H1 (cell line): ENCODE measurements at regions not wholly inside any gene's neighbourhood (a gene's known extent, or its start where the extent isn't known, plus 50 kb on each side); places are given as distances from the start of the nearest gene placed in this dataset.

Experiments
- CTCF ChIA-PET: fragments of 300-600 bp; sonication (Branson Sonifier 250); formaldehyde crosslinking; loops from one replicate; lab custom pipeline; 2021; ENCODE audit not compliant: partially characterized antibody; lab: Charles Lee
- POLR2A ChIA-PET: fragments of 300-600 bp; sonication (Branson Sonifier 250); formaldehyde crosslinking; loops from one replicate; lab custom pipeline; 2021; ENCODE audit warnings: inconsistent platforms; ENCODE audit not compliant: partially characterized antibody; lab: Charles Lee
- DNase-seq, 2 experiments: peaks; one replicate each; pipeline versions ENCODE4 v3.0.0 to v3.0.0-alpha.2; 2010 to 2022; ENCODE audit warnings: low spot score in 2 of 2, low read depth in 1 of 2, mixed read lengths in 1 of 2
- FAIRE-seq: peaks from 2 replicates; lab custom pipeline; 2011; peaks lifted over from hg19 to GRCh38; lab: Jason Lieb, UNC
- H2AFZ ChIP-seq: 2 replicates; pipeline ENCODE4 v1.8.1; 2012; ENCODE audit warnings: low read length, inconsistent platforms
- H2AK5ac ChIP-seq: 2 replicates; pipeline ENCODE4 v1.6.1; 2013; ENCODE audit warnings: low read depth, low read length
- H2BK120ac ChIP-seq: replicated peaks from 2 replicates; pipeline ENCODE3; 2013; ENCODE audit warnings: low read depth, low read length, inconsistent platforms
- H2BK12ac ChIP-seq: 2 replicates; pipeline ENCODE4 v1.6.1; 2013; ENCODE audit warnings: low read depth, low read length
- H2BK15ac ChIP-seq: 2 replicates; pipeline ENCODE4 v1.6.1; 2013; ENCODE audit warnings: low read length
- H2BK20ac ChIP-seq: 2 replicates; pipeline ENCODE4 v1.6.1; 2013; ENCODE audit warnings: low read length
- H2BK5ac ChIP-seq: 2 replicates; pipeline ENCODE4 v1.6.1; 2013; ENCODE audit warnings: low read depth, low read length
- H3K14ac ChIP-seq: 2 replicates; pipeline ENCODE4 v1.6.1; 2013; ENCODE audit warnings: inconsistent platforms; ENCODE audit not compliant: insufficient read length
- H3K18ac ChIP-seq: 2 replicates; pipeline ENCODE4 v1.6.1; 2013; ENCODE audit warnings: low read length; ENCODE audit errors: extremely low read depth
- H3K23ac ChIP-seq: 2 replicates; pipeline ENCODE4 v1.6.1; 2013; ENCODE audit warnings: inconsistent platforms; ENCODE audit not compliant: insufficient read length
- H3K23me2 ChIP-seq: 2 replicates; pipeline ENCODE4 v1.6.1; 2013; ENCODE audit warnings: low read depth, low read length
- H3K27ac ChIP-seq: 2 replicates; pipeline ENCODE4 v1.6.1; 2011; ENCODE audit warnings: low read depth, low read length, inconsistent platforms
- H3K27me3 ChIP-seq, 4 experiments: replicated peaks in 1 of 4; 1 replicate in 1 of 4; 2 replicates in 3 of 4; pipeline versions ENCODE4 v1.6.1 to v1.8.1; 2011 to 2013; ENCODE audit warnings: low read length in 3 of 4, mild to moderate bottlenecking in 3 of 4, inconsistent platforms in 2 of 4, mixed read lengths in 2 of 4, moderate library complexity in 1 of 4; ENCODE audit not compliant: control insufficient read depth in 3 of 4, insufficient read depth in 3 of 4; ENCODE audit errors: extremely low read depth in 1 of 4
- H3K36me3 ChIP-seq, 4 experiments: 2 replicates each; pipeline versions ENCODE4 v1.6.1 to v1.8.1; 2011 to 2013; ENCODE audit warnings: mild to moderate bottlenecking in 4 of 4, low read length in 3 of 4, moderate library complexity in 2 of 4, control low read depth in 1 of 4, inconsistent platforms in 1 of 4; ENCODE audit not compliant: insufficient read depth in 4 of 4, control insufficient read depth in 2 of 4
- H3K4ac ChIP-seq: replicated peaks from 2 replicates; pipeline ENCODE3; 2013; ENCODE audit warnings: low read length, low read depth, mixed read lengths, inconsistent platforms; ENCODE audit not compliant: insufficient read length
- H3K4me1 ChIP-seq, 4 experiments: replicated peaks in 1 of 4; 1 replicate in 1 of 4; 2 replicates in 3 of 4; pipeline versions ENCODE4 v1.6.1 to v1.8.1; 2011 to 2013; ENCODE audit warnings: low read length in 3 of 4, inconsistent platforms in 2 of 4, mixed read lengths in 1 of 4; ENCODE audit not compliant: insufficient read depth in 4 of 4, control insufficient read depth in 3 of 4
- H3K4me2 ChIP-seq, 2 experiments: 2 replicates each; pipeline versions ENCODE4 v1.6.1 to v1.8.1; 2011 to 2013; ENCODE audit warnings: low read depth in 2 of 2, low read length in 2 of 2, control low read depth in 1 of 2, inconsistent platforms in 1 of 2, mild to moderate bottlenecking in 1 of 2; ENCODE audit not compliant: insufficient read depth in 1 of 2
- H3K4me3 ChIP-seq, 4 experiments: fragments of 200-600, 300-600 bp in 1 of 4; sonication (generic), shearing (Covaris generic), sonication (Bioruptor Twin) in 1 of 4; 2 replicates each; pipeline versions ENCODE4 v1.5.1 to v1.8.1; 2011 to 2016; ENCODE audit warnings: low read length in 4 of 4, low read depth in 3 of 4, control low read depth in 2 of 4, inconsistent platforms in 2 of 4, mild to moderate bottlenecking in 2 of 4, mixed read lengths in 1 of 4, moderate library complexity in 1 of 4; ENCODE audit not compliant: insufficient read depth in 2 of 4; ENCODE audit errors: extremely low read depth in 1 of 4
- H3K56ac ChIP-seq: replicated peaks from 2 replicates; pipeline ENCODE3; 2013; ENCODE audit warnings: low read depth, mild to moderate bottlenecking, mixed read lengths, low read length, inconsistent platforms; ENCODE audit not compliant: insufficient read length
- H3K79me1 ChIP-seq: 2 replicates; pipeline ENCODE4 v1.6.1; 2013; ENCODE audit warnings: low read depth, low read length, control low read depth
- H3K79me2 ChIP-seq, 2 experiments: 2 replicates each; pipeline versions ENCODE4 v1.6.1 to v1.8.1; 2012 to 2013; ENCODE audit warnings: low read length in 2 of 2, mild to moderate bottlenecking in 2 of 2, inconsistent platforms in 1 of 2; ENCODE audit not compliant: insufficient read depth in 2 of 2, control insufficient read depth in 1 of 2
- H3K9ac ChIP-seq, 4 experiments: replicated peaks in 1 of 4; 1 replicate in 1 of 4; 2 replicates in 3 of 4; pipeline versions ENCODE4 v1.6.1 to v1.8.1; 2011 to 2013; ENCODE audit warnings: low read depth in 3 of 4, low read length in 3 of 4, control low read depth in 2 of 4, mild to moderate bottlenecking in 2 of 4, moderate library complexity in 2 of 4, inconsistent platforms in 1 of 4; ENCODE audit errors: extremely low read depth in 1 of 4
- H3K9me3 ChIP-seq, 2 experiments: 2 replicates each; pipeline versions ENCODE4 v1.6.1 to v1.8.1; 2012 to 2013; ENCODE audit warnings: mild to moderate bottlenecking in 2 of 2, moderate library complexity in 2 of 2, control low read depth in 1 of 2, inconsistent platforms in 1 of 2, low read depth in 1 of 2, low read length in 1 of 2, mixed read lengths in 1 of 2; ENCODE audit not compliant: insufficient read depth in 2 of 2
- H4K20me1 ChIP-seq, 2 experiments: replicated peaks in 1 of 2; 2 replicates each; pipeline versions ENCODE3 to v1.8.1; 2011 to 2013; ENCODE audit warnings: inconsistent platforms in 2 of 2, low read length in 2 of 2, mild to moderate bottlenecking in 1 of 2; ENCODE audit not compliant: insufficient read depth in 2 of 2, control insufficient read depth in 1 of 2
- H4K5ac ChIP-seq: 2 replicates; pipeline ENCODE4 v1.6.1; 2013; ENCODE audit warnings: low read length, low read depth, mixed read lengths, inconsistent platforms; ENCODE audit not compliant: insufficient read length
- H4K8ac ChIP-seq: 2 replicates; pipeline ENCODE4 v1.8.0; 2013; ENCODE audit warnings: mild to moderate bottlenecking, moderate library complexity, low read length, inconsistent platforms; ENCODE audit not compliant: insufficient read depth; ENCODE audit errors: extremely low read depth
- H4K91ac ChIP-seq: replicated peaks from 2 replicates; pipeline ENCODE3; 2013; ENCODE audit warnings: low read length, mixed read lengths, inconsistent platforms; ENCODE audit not compliant: insufficient read length
- PHF8 ChIP-seq: fragments of 200-600 bp; sonication (generic); conservative IDR thresholded peaks from 2 replicates; pipeline ENCODE4 v1.7.1; 2012; ENCODE audit warnings: low read depth, mild to moderate bottlenecking, inconsistent platforms, low read length, moderate library complexity
- RAD21 ChIP-seq, 2 experiments: IDR thresholded peaks in 1 of 2; conservative IDR thresholded peaks in 1 of 2; 2 replicates each; pipeline ENCODE4 v1.6.1; 2011; ENCODE audit warnings: low read depth in 2 of 2, low read length in 2 of 2, improper control_type of control experiment in 1 of 2, inconsistent platforms in 1 of 2, mild to moderate bottlenecking in 1 of 2, moderate library complexity in 1 of 2
- WGBS, 2 experiments: shearing (Covaris generic) in 1 of 2; methylation state at CpG; one replicate each; pipeline versions ENCODE4 v1.1.6 to v1.1.7; 2013 to 2015; ENCODE audit warnings: low lambda C conversion rate in 2 of 2, mixed read lengths in 2 of 2, inconsistent platforms in 1 of 2, low coverage in 1 of 2, missing lambda C conversion rate in 1 of 2; ENCODE audit not compliant: insufficient replicate concordance in 2 of 2, insufficient coverage in 1 of 2, insufficient read length in 1 of 2; ENCODE audit errors: extremely low coverage in 1 of 2, missing lambda C conversion rate in 1 of 2; 5-methylcytosine and 5-hydroxymethylcytosine counted together
- TF ChIP-seq, protein P1 (sequence below), 3 experiments: IDR thresholded peaks; 1 replicate in 2 of 3; 2 replicates in 1 of 3; pipeline versions ENCODE4 v1.5.1 to v1.6.1; 2011; ENCODE audit warnings: low read length in 3 of 3, mild to moderate bottlenecking in 3 of 3, inconsistent platforms in 2 of 3, low read depth in 1 of 3, moderate library complexity in 1 of 3; ENCODE audit not compliant: insufficient read depth in 1 of 3; ENCODE audit errors: control extremely low read depth in 1 of 3

DNA sequence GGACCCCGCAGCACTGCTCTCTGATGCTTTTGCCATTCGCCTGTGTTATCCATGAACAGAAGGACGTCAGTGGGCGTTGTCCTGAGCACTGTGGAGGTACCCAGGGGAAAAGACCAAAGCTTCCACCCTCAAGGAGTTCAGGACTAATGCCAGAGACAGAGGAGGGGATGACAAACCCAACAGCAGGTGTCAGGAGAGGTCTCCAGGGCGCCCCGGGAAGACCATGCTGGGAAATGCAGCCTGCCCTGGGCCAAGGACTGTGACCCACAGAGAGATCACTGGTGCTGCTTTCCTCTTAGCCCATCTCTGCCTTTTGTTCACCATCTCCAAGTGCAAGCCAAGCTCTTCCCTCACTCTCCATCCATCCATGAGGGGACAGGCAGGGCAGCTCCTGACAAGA is 166.8 kb upstream of the PFKP start:
- Histone ChIP-seq H4K5ac (no peak overlapping the region), H2BK5ac (no peak overlapping the region), H3K79me2 (no peaks in the 10 kb centered on the region), H2BK12ac (no peak overlapping the region), H3K23ac (no peak overlapping the region), H3K4me1 (peaks cover 0 to 3% (median 0%) of the 10 kb centered on the region in 4 experiments; a peak in 2 of 7 replicates), H3K4me3 (no peak overlapping the region), H4K8ac (no peak overlapping the region), H3K14ac (no peak overlapping the region), H3K36me3 (no peaks in the 10 kb centered on the region), H3K4ac (no peak overlapping the region), H3K56ac (no peak overlapping the region), H4K20me1 (no peaks in the 10 kb centered on the region), H2AFZ (no peak overlapping the region), H2AK5ac (no peak overlapping the region), H3K4me2 (no peak overlapping the region), H2BK120ac (no peak overlapping the region), H3K9ac (no peak overlapping the region), H4K91ac (no peak overlapping the region), H3K18ac (no peak overlapping the region), H3K9me3 (no peaks in the 10 kb centered on the region), H3K27ac (no peak overlapping the region), H2BK15ac (no peak overlapping the region), H3K27me3 (no peaks in the 10 kb centered on the region), H3K79me1 (no peaks in the 10 kb centered on the region), H3K23me2 (no peaks in the 10 kb centered on the region), H2BK20ac (no peak overlapping the region)
- DNase-seq = peak in 1 of 2 experiments; percentile 48
- TF ChIP-seq RAD21 (IDR thresholded peaks at IDR 0.05 in 1 of 2, conservative IDR thresholded peaks at IDR 0.05 in 1 of 2; ENCODE audit: low read depth in 2 of 2, low read length in 2 of 2) (peak in 1 of 2 experiments; percentile 39; a peak in 3 of 4 replicates), PHF8 (no peak)
- TF ChIP-seq, protein P1, sequence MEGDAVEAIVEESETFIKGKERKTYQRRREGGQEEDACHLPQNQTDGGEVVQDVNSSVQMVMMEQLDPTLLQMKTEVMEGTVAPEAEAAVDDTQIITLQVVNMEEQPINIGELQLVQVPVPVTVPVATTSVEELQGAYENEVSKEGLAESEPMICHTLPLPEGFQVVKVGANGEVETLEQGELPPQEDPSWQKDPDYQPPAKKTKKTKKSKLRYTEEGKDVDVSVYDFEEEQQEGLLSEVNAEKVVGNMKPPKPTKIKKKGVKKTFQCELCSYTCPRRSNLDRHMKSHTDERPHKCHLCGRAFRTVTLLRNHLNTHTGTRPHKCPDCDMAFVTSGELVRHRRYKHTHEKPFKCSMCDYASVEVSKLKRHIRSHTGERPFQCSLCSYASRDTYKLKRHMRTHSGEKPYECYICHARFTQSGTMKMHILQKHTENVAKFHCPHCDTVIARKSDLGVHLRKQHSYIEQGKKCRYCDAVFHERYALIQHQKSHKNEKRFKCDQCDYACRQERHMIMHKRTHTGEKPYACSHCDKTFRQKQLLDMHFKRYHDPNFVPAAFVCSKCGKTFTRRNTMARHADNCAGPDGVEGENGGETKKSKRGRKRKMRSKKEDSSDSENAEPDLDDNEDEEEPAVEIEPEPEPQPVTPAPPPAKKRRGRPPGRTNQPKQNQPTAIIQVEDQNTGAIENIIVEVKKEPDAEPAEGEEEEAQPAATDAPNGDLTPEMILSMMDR (IDR thresholded peaks at IDR 0.05; ENCODE audit: control extremely low read depth in 1 of 3, insufficient read depth in 1 of 3, low read depth in 1 of 3, low read length in 3 of 3) = peak in 2 of 3 experiments; percentile 22 to 32; a peak in 3 of 4 replicates
- no peak for FAIRE-seq
- POLR2A ChIA-PET = no interaction called here
- 90% methylated on average over 6 of the region's 6 CpGs; no CpG with 5 or more reads in 1 of the 2 experiments for WGBS, 2 experiments
- CTCF ChIA-PET = interaction anchor here (0.8 to 2.1 kb wide), 7 partner anchors 9 to 858 kb away, joined by 3 to 14 read pairs (median 3); no protein-coding TSS in a partner anchor
